Lower leg skin (tissue), 3 donors: ENCODE measurements at regions not wholly inside any gene's neighbourhood (a gene's known extent, or its start where the extent isn't known, plus 50 kb on each side); places are given as distances from the start of the nearest gene placed in this dataset.

ENCODE experiments used
- CTCF ChIP-seq, 3 donors: fragments of 450-650 bp; IDR thresholded peaks; one replicate each; pipeline ENCODE4 v1.5.1; 2016; ENCODE audit warnings: antibody characterized with exemption in 3 of 3, mild to moderate bottlenecking in 3 of 3, moderate library complexity in 2 of 3
- POLR2A ChIP-seq, 2 donors: fragments of 450-650 bp; IDR thresholded peaks; one replicate each; pipeline ENCODE4 v1.6.1; 2016 to 2017; ENCODE audit warnings: antibody characterized with exemption in 2 of 2, mild to moderate bottlenecking in 1 of 2, moderate library complexity in 1 of 2

GRCh38 chrX:69025802-69026301 lies 139.4 kb downstream of the PJA1 start:
- TF ChIP-seq CTCF (IDR thresholded peaks at IDR 0.05) (no peak), POLR2A (IDR thresholded peaks at IDR 0.05) (no peak)
